ENCODE measurements at regions not wholly inside any gene's neighbourhood (a gene's known extent, or its start where the extent isn't known, plus 50 kb on each side); places are given as distances from the start of the nearest gene placed in this dataset.

DNA sequence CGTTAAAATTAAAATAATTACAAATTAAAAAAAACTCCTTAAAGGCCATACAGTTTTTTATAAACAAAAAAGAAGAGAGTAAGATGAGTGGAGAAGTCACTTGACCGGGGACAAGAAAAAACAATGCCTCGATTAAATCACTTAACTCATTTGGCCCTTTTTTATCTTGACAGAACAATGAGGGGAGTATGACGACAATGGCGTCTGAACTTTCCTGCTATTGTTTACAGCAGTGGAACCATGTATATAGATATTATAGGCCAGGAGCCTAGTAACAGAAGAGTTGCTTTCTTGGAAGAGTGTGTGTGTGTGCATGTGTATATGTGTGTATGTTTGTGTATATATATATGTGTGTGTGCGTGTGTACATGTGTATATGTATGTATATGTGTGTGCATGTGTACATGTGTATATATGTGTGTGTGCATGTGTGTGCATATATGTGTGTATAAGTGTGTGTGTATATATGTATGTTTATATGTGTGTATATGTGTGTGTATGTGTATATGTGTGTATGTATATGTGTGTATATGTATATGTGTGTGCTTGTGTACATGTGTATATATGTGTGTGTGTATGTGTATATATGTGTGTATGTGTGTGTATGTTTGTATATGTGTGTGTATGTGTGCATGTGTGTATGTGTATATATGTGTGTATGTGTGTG lies 153.4 kb upstream of the FAT1 start:
- no peaks in the 10 kb centered on the region for H3K79me2 ChIP-seq (ENCODE audit: insufficient read depth, low read length)
- no peak overlapping the region for H3K4me2 ChIP-seq (ENCODE audit: low read depth, low read length, poor library complexity, severe bottlenecking)
- no peaks in the 10 kb centered on the region for H3K9me2 ChIP-seq (replicated peaks; ENCODE audit: insufficient read depth, low read length)
- H3K36me3 ChIP-seq (ENCODE audit: low read length): no peaks in the 10 kb centered on the region
- no peaks in the 10 kb centered on the region for H3K9me3 ChIP-seq (ENCODE audit: insufficient read depth, low read length)
- H3K27ac ChIP-seq (ENCODE audit: low read depth, low read length): no peak overlapping the region
- H3K4me3 ChIP-seq (ENCODE audit: insufficient read depth, low read length, poor library complexity, severe bottlenecking): no peak overlapping the region
- H4K20me1 ChIP-seq (ENCODE audit: low read depth, low read length): no peaks in the 10 kb centered on the region
- TF ChIP-seq, protein P1, sequence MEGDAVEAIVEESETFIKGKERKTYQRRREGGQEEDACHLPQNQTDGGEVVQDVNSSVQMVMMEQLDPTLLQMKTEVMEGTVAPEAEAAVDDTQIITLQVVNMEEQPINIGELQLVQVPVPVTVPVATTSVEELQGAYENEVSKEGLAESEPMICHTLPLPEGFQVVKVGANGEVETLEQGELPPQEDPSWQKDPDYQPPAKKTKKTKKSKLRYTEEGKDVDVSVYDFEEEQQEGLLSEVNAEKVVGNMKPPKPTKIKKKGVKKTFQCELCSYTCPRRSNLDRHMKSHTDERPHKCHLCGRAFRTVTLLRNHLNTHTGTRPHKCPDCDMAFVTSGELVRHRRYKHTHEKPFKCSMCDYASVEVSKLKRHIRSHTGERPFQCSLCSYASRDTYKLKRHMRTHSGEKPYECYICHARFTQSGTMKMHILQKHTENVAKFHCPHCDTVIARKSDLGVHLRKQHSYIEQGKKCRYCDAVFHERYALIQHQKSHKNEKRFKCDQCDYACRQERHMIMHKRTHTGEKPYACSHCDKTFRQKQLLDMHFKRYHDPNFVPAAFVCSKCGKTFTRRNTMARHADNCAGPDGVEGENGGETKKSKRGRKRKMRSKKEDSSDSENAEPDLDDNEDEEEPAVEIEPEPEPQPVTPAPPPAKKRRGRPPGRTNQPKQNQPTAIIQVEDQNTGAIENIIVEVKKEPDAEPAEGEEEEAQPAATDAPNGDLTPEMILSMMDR (IDR thresholded peaks at IDR 0.05; ENCODE audit: insufficient read depth, low read length, poor library complexity, severe bottlenecking): no peak
- TF ChIP-seq EZH2phosphoT487 (conservative IDR thresholded peaks at IDR 0.05; ENCODE audit: low read length): no peak
- no peak overlapping the region for H2AFZ ChIP-seq (ENCODE audit: low read depth, low read length, severe bottlenecking)
- no peaks in the 10 kb centered on the region for H3K27me3 ChIP-seq (ENCODE audit: low read length)
- no peak overlapping the region for H3K9ac ChIP-seq (ENCODE audit: low read length)
- no peaks in the 10 kb centered on the region for H3F3A ChIP-seq (ENCODE audit: insufficient read depth)

DNA sequence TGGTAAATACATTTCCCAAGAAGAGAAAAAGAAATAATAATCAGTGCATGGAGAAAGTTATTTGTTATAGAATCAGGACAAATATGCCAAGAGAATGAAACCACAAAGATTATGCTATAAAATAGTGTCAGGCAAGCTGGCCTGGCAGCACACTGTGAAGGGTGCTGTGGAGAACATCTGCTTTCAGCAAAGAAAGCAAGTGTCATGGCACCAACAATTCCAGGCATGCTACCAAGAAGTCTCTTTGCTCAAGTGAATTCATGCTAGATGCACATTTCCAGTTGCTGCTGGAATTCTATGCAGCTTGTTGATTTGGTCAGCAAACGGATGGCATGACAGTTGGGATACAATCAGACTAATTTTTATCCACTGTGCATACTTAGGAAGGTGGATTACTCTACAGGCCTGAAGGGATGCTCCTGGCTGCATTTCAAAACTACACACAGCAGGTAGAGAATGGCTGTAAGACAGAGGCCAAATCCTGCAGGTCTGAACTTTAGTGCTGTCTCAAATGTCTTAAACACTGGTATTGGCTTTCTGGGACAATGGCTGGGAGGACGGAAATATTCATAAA lies 154.6 kb upstream of the FAT1 start:
- Histone ChIP-seq H3K9me3 (ENCODE audit: insufficient read depth, low read length) (no peaks in the 10 kb centered on the region), H3K79me2 (ENCODE audit: insufficient read depth, low read length) (no peaks in the 10 kb centered on the region), H2AFZ (ENCODE audit: low read depth, low read length, severe bottlenecking) (no peak overlapping the region), H3K9me2 (replicated peaks; ENCODE audit: insufficient read depth, low read length) (no peaks in the 10 kb centered on the region), H4K20me1 (ENCODE audit: low read depth, low read length) (no peaks in the 10 kb centered on the region), H3F3A (ENCODE audit: insufficient read depth) (no peaks in the 10 kb centered on the region), H3K9ac (ENCODE audit: low read length) (no peak overlapping the region), H3K27me3 (ENCODE audit: low read length) (no peaks in the 10 kb centered on the region), H3K36me3 (ENCODE audit: low read length) (no peaks in the 10 kb centered on the region), H3K4me2 (ENCODE audit: low read depth, low read length, poor library complexity, severe bottlenecking) (no peak overlapping the region), H3K27ac (ENCODE audit: low read depth, low read length) (no peak overlapping the region), H3K4me3 (ENCODE audit: insufficient read depth, low read length, poor library complexity, severe bottlenecking) (no peak overlapping the region)
- TF ChIP-seq EZH2phosphoT487 (conservative IDR thresholded peaks at IDR 0.05; ENCODE audit: low read length): no peak
- TF ChIP-seq, protein P1 (IDR thresholded peaks at IDR 0.05; ENCODE audit: insufficient read depth, low read length, poor library complexity, severe bottlenecking): no peak

DNA sequence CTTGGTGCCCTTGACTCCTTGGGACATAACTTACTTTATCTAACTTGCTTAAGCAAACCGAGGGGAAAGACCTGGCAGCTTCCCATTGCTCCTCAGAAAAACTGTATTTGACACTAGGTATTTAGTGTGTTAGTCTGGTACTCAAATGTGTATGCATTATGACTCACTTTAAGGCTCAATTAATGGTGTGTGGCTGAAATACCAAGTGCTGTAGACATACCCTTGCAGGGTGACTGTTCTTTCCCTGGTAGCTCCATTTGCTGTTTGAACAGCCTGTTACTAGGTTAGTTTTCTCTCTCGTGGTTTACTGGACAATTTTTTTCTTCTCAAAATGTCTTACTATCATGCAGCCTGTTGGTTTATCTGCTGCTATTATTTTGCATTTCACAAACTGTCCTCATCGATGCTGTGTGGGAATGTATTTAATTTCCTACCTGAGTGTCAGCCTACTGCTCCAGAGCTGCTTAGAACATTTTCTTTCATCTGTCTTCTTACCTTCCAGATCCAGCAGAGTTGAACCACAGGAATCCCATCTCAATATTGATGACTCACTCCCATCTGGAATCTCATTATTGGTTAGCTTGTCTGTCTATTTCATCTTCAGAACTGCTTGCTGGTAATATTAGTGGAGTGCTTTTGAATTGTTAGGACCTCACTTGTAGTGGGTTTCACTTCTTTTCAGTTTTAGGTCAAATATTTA lies 158.0 kb upstream of the FAT1 start:
- no peaks in the 10 kb centered on the region for H3K27me3 ChIP-seq (ENCODE audit: low read length)

More for the DNA sequence above, 158.0 kb upstream of the FAT1 start:
- Histone ChIP-seq H2AFZ (ENCODE audit: low read depth, low read length, severe bottlenecking) (no peak overlapping the region), H3K4me3 (ENCODE audit: insufficient read depth, low read length, poor library complexity, severe bottlenecking) (no peak overlapping the region), H3K27ac (ENCODE audit: low read depth, low read length) (no peak overlapping the region), H3K9ac (ENCODE audit: low read length) (no peak overlapping the region), H3K79me2 (ENCODE audit: insufficient read depth, low read length) (no peaks in the 10 kb centered on the region), H4K20me1 (ENCODE audit: low read depth, low read length) (no peaks in the 10 kb centered on the region), H3F3A (ENCODE audit: insufficient read depth) (no peaks in the 10 kb centered on the region), H3K9me3 (ENCODE audit: insufficient read depth, low read length) (no peaks in the 10 kb centered on the region), H3K9me2 (replicated peaks; ENCODE audit: insufficient read depth, low read length) (no peaks in the 10 kb centered on the region), H3K4me2 (ENCODE audit: low read depth, low read length, poor library complexity, severe bottlenecking) (no peak overlapping the region), H3K36me3 (ENCODE audit: low read length) (no peaks in the 10 kb centered on the region)
- TF ChIP-seq, protein P1 (IDR thresholded peaks at IDR 0.05; ENCODE audit: insufficient read depth, low read length, poor library complexity, severe bottlenecking): no peak
- TF ChIP-seq EZH2phosphoT487 (conservative IDR thresholded peaks at IDR 0.05; ENCODE audit: low read length): no peak

Data from SU-DHL-6 (cell line).